Fibroblast of villous mesenchyme (primary cell): ENCODE measurements at regions not wholly inside any gene's neighbourhood (a gene's known extent, or its start where the extent isn't known, plus 50 kb on each side); places are given as distances from the start of the nearest gene placed in this dataset.

Source experiments
- DNase-seq: peaks from one replicate; pipeline ENCODE4 v3.0.0-alpha.2; 2010; ENCODE audit warnings: low read depth
- H3K4me3 ChIP-seq: 2 replicates; pipeline ENCODE4 v1.5.1; 2011; ENCODE audit warnings: low read depth, mild to moderate bottlenecking, low read length
- CTCF ChIP-seq: IDR thresholded peaks from 2 replicates; pipeline ENCODE4 v1.5.1; 2012; ENCODE audit warnings: low read depth, mild to moderate bottlenecking, low read length; ENCODE audit not compliant: insufficient read depth

- no peak overlapping the region for H3K4me3 ChIP-seq
- TF ChIP-seq CTCF, result no peak
- DNase-seq, result no peak
Measured at GRCh38 chr4:117239434-117239833, 154.1 kb upstream of the TRAM1L1 start.

- no peak for TF ChIP-seq CTCF
- H3K4me3 ChIP-seq, result no peak overlapping the region
- DNase-seq, result no peak
Measured at GRCh38 chr4:117249333-117249732, 164.0 kb upstream of the TRAM1L1 start.

- DNase-seq, result no peak
- no peak overlapping the region for H3K4me3 ChIP-seq
- no peak for TF ChIP-seq CTCF
Measured at GRCh38 chr4:117264072-117264471, 178.7 kb upstream of the TRAM1L1 start.

- no peak for DNase-seq
- TF ChIP-seq CTCF, result no peak
Measured at GRCh38 chr4:117267317-117267716, 181.9 kb upstream of the TRAM1L1 start.

GRCh38 chr4:117284736-117285135 is 199.4 kb upstream of the TRAM1L1 start:
- TF ChIP-seq CTCF, result no peak
- H3K4me3 ChIP-seq, result no peak overlapping the region
- DNase-seq, result no peak

More at GRCh38 chr4:117267317-117267716, 181.9 kb upstream of the TRAM1L1 start:
- no peak overlapping the region for H3K4me3 ChIP-seq

- no peak for TF ChIP-seq CTCF
- no peak overlapping the region for H3K4me3 ChIP-seq
- no peak for DNase-seq
Measured at GRCh38 chr4:117293784-117294183, 208.4 kb upstream of the TRAM1L1 start.

- no peak for TF ChIP-seq CTCF
- H3K4me3 ChIP-seq, result no peak overlapping the region
- DNase-seq, result no peak
Measured at GRCh38 chr4:117302226-117302625, 216.8 kb upstream of the TRAM1L1 start.
